ENCODE measurements at regions not wholly inside any gene's neighbourhood (a gene's known extent, or its start where the extent isn't known, plus 50 kb on each side); places are given as distances from the start of the nearest gene placed in this dataset.

DNA sequence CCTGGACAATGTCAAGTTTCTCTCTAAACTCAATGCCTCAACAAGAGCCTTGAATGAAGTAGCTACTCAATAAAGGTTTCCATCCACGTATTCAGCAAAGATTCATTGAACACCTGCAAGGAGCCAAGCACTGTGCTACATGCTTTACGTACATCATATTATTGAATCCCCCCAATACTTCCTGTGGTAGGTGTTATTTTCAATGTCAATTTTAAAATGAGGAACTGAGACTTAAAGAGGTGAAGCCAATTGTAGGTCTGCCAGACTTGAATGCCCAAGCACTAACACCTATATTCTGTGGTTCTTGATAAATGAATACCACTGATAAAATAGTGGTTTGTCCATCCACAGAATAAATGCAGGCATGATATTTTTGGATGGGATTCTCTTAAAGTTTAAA is 162.3 kb downstream of the DRD1 start:
- no peaks in the 10 kb centered on the region for H3K36me3 Mint-ChIP-seq (ENCODE audit: low read depth)
- ChIA-PET CTCF (no interaction called here), POLR2A (no interaction called here)
- no peaks in the 10 kb centered on the region for H3K4me1 Mint-ChIP-seq
- intact Hi-C loops (cut with DNase I, micrococcal nuclease): no loop called here
- H3K27ac Mint-ChIP-seq: no peak overlapping the region
- DNase-seq: no peak
- H3K27me3 Mint-ChIP-seq: peaks cover 16% of the 10 kb centered on the region
- no peak overlapping the region for H3K4me3 Mint-ChIP-seq
- no peaks in the 10 kb centered on the region for H3K9me3 Mint-ChIP-seq (ENCODE audit: low read depth)
- no peak for ATAC-seq

GRCh38 chr5:175281257-175281656 is 162.7 kb downstream of the DRD1 start:
- Mint-ChIP-seq H3K9me3 (ENCODE audit: low read depth) (no peaks in the 10 kb centered on the region), H3K4me3 (no peak overlapping the region)
- CTCF ChIA-PET: interaction anchor here (0.5 kb wide), 1 partner anchor 10 kb away, joined by 3 read pairs; no protein-coding TSS in a partner anchor

DNA sequence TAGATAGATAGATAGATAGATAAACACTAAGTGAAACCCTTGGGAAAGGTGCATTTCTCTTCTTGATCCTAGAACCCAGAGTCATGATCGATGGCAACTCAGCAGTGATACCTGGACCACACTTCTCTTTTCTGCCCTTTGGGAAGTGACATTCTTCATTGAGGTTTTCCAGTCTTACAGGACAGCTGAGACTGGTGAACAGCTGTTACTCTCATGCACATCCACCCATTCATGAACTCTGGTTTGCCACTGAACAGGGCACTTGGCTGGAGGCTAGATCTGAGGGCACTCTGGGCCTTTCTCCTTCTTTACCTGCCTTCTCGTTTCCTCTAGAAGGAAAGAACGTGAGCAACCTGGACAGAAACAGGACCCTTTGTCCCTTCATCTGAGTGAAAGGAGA is 164.5 kb downstream of the DRD1 start:
- ATAC-seq: no peak
- ChIA-PET POLR2A (no interaction called here), CTCF (no interaction called here)
- no peak for DNase-seq
- intact Hi-C loops (cut with DNase I, micrococcal nuclease): no loop called here
- Mint-ChIP-seq H3K27me3 (peaks cover 19% of the 10 kb centered on the region), H3K27ac (no peak overlapping the region), H3K9me3 (ENCODE audit: low read depth) (no peaks in the 10 kb centered on the region), H3K4me1 (no peaks in the 10 kb centered on the region), H3K4me3 (no peak overlapping the region), H3K36me3 (ENCODE audit: low read depth) (no peaks in the 10 kb centered on the region)

More at GRCh38 chr5:175281257-175281656, 162.7 kb downstream of the DRD1 start:
- intact Hi-C loops (cut with DNase I, micrococcal nuclease): no loop called here
- POLR2A ChIA-PET: no interaction called here
- Mint-ChIP-seq H3K27me3 (peaks cover 16% of the 10 kb centered on the region), H3K27ac (no peak overlapping the region), H3K4me1 (no peaks in the 10 kb centered on the region), H3K36me3 (ENCODE audit: low read depth) (no peaks in the 10 kb centered on the region)
- no peak for DNase-seq
- no peak for ATAC-seq

DNA sequence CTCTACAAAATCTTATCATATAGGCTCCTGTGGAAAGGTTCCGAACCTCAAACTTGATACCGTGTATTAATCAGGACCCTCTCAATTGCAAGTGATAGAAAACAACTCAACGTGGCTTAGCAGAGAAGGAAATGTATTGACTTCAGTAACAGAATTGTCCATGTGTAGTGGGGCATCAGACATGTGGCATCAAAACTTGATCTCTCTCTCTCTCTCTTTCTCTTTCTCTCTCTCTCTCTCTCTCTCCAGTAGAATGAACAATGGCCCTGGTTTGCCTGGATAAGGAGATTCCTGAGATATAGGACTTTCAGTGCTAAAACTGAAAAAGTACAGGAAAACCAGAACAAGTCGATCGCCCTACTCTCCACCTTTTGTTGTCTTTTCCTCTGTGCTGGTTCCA is 168.2 kb downstream of the DRD1 start:
- DNase-seq (no peak), ATAC-seq (no peak)
- peaks cover 2% of the 10 kb centered on the region for H3K9me3 Mint-ChIP-seq (ENCODE audit: low read depth)
- H3K27me3 Mint-ChIP-seq: peaks cover 13% of the 10 kb centered on the region
- POLR2A ChIA-PET: no interaction called here
- no peak overlapping the region for H3K4me3 Mint-ChIP-seq
- intact Hi-C loops (cut with DNase I, micrococcal nuclease): no loop called here
- CTCF ChIA-PET: interaction anchor here (1.2 to 1.3 kb wide), 2 partner anchors 27 to 35 kb away, joined by 3 read pairs; no protein-coding TSS in a partner anchor
- no peaks in the 10 kb centered on the region for H3K36me3 Mint-ChIP-seq (ENCODE audit: low read depth)
- H3K4me1 Mint-ChIP-seq: no peaks in the 10 kb centered on the region
- no peak overlapping the region for H3K27ac Mint-ChIP-seq

DNA sequence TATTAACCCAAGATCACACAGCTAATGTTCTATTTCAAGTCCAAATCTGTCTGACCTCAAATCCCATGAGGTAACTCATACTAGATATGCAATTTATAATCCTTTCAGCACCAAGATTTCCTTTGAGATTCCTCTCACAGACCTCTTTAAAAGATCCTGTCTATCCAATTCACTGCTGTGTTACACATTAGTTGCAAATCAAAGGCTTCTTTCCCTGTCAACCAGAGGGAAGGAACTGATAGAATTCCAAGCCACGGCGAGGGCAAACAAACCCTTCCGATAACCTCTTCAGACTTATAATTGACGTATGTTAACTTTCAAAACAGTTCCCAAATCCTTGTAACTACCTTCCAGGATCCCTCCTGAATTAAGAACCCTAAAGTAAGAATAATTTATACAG is 168.9 kb downstream of the DRD1 start:
- ChIA-PET POLR2A (no interaction called here), CTCF (interaction anchor here (1.2 to 1.3 kb wide), 2 partner anchors 27 to 34 kb away, joined by 3 read pairs; no protein-coding TSS in a partner anchor)
- peaks cover 2% of the 10 kb centered on the region for H3K9me3 Mint-ChIP-seq (ENCODE audit: low read depth)
- no peak overlapping the region for H3K4me3 Mint-ChIP-seq
- no peak overlapping the region for H3K27ac Mint-ChIP-seq
- DNase-seq (no peak), ATAC-seq (no peak)
- intact Hi-C loops (cut with DNase I, micrococcal nuclease): no loop called here
- no peaks in the 10 kb centered on the region for H3K4me1 Mint-ChIP-seq
- H3K36me3 Mint-ChIP-seq (ENCODE audit: low read depth): no peaks in the 10 kb centered on the region
- H3K27me3 Mint-ChIP-seq: peaks cover 12% of the 10 kb centered on the region

- DNase-seq (no peak), ATAC-seq (no peak)
- Mint-ChIP-seq H3K27ac (no peak overlapping the region), H3K4me3 (no peak overlapping the region), H3K36me3 (ENCODE audit: low read depth) (no peaks in the 10 kb centered on the region), H3K9me3 (ENCODE audit: low read depth) (peaks cover 2% of the 10 kb centered on the region), H3K27me3 (peaks cover 11% of the 10 kb centered on the region), H3K4me1 (no peaks in the 10 kb centered on the region)
- intact Hi-C loops (cut with DNase I, micrococcal nuclease): no loop called here
- CTCF ChIA-PET: interaction anchor here (0.5 to 1.3 kb wide), 2 partner anchors 18 to 26 kb away, joined by 3 read pairs; no protein-coding TSS in a partner anchor
- POLR2A ChIA-PET: no interaction called here
Observed at GRCh38 chr5:175274171-175274570, 169.8 kb downstream of the DRD1 start.

- no peak overlapping the region for H3K27ac Mint-ChIP-seq
- ChIA-PET CTCF (no interaction called here), POLR2A (no interaction called here)
- no peaks in the 10 kb centered on the region for H3K36me3 Mint-ChIP-seq (ENCODE audit: low read depth)
- DNase-seq (no peak), ATAC-seq (no peak)
- H3K4me3 Mint-ChIP-seq: no peak overlapping the region
- H3K27me3 Mint-ChIP-seq: peaks cover 17% of the 10 kb centered on the region
- H3K9me3 Mint-ChIP-seq (ENCODE audit: low read depth): peaks cover 2% of the 10 kb centered on the region
- no peaks in the 10 kb centered on the region for H3K4me1 Mint-ChIP-seq
- intact Hi-C loops (cut with DNase I, micrococcal nuclease): no loop called here
Observed at GRCh38 chr5:175264406-175264805, 179.6 kb downstream of the DRD1 start.

DNA sequence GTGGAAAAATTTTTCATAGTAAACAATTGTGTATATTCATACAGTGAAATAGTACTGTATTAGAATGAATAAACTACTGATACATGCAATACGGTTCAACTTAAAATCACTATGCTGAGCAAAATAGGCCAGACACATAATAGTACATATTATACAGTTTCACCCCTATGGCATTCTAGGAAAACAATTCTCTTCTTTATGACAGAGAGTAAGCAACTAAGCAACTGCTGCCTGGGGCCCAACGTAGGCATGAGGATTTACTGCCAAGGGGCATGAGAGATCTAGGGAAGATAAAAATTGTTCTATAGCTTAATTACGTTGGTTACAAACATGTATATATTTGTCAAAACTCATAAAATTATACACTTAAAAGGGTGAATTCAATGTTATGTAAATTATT is 180.2 kb downstream of the DRD1 start:
- Mint-ChIP-seq H3K27ac (no peak overlapping the region), H3K4me3 (no peak overlapping the region), H3K36me3 (ENCODE audit: low read depth) (no peaks in the 10 kb centered on the region), H3K9me3 (ENCODE audit: low read depth) (peaks cover 2% of the 10 kb centered on the region), H3K27me3 (peaks cover 17% of the 10 kb centered on the region), H3K4me1 (no peaks in the 10 kb centered on the region)
- DNase-seq: no peak
- ATAC-seq: no peak
- POLR2A ChIA-PET: no interaction called here
- intact Hi-C loops (cut with DNase I, micrococcal nuclease): no loop called here
- CTCF ChIA-PET: no interaction called here

DNA sequence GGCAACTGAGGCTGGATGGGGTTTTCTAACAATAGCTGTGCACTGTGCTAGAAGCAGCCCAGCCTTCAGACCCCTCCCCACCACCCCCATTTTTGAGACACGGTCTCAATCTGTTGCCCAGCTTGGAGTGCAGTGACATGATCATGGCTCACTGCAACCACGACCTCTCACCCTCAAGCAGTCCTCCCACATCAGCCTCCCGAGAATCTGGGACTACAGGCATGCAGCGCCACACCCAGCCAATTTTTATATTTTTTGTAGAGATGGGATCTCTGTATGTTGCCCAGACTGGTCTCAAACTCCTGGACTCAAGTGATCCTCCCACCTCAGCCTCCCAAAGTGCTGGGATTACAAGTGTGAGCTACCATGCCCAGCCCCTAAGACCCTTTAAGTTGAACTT is 182.5 kb downstream of the DRD1 start:
- H3K4me1 Mint-ChIP-seq: no peaks in the 10 kb centered on the region
- ChIA-PET POLR2A (no interaction called here), CTCF (no interaction called here)
- no peaks in the 10 kb centered on the region for H3K36me3 Mint-ChIP-seq (ENCODE audit: low read depth)
- peaks cover 17% of the 10 kb centered on the region for H3K27me3 Mint-ChIP-seq
- no peak overlapping the region for H3K4me3 Mint-ChIP-seq
- ATAC-seq: no peak
- no peak for DNase-seq
- intact Hi-C loops (cut with DNase I, micrococcal nuclease): no loop called here
- H3K27ac Mint-ChIP-seq: no peak overlapping the region
- H3K9me3 Mint-ChIP-seq (ENCODE audit: low read depth): peaks cover 2% of the 10 kb centered on the region

DNA sequence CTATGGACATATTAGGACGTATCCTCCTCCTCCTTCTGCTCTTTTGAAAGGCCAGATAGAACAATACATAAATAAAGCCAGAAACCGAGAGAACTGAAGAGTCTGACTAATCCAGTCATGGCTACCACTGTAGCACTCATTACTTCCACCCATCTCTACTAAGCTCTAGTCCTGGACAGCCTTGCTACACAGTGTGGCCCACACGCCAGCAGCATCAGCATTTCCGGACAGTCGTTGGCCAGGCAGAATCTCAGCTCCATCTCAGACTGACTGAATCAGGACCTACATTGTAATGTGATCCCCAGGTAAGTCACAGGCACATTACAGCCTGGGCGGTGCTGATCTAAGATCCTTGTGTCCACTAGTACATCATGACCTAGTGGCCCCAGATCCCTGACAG is 182.9 kb downstream of the DRD1 start:
- POLR2A ChIA-PET: no interaction called here
- no peak for ATAC-seq
- H3K9me3 Mint-ChIP-seq (ENCODE audit: low read depth): peaks cover 2% of the 10 kb centered on the region
- no peak overlapping the region for H3K27ac Mint-ChIP-seq
- intact Hi-C loops (cut with DNase I, micrococcal nuclease): no loop called here
- H3K27me3 Mint-ChIP-seq: peaks cover 17% of the 10 kb centered on the region
- no peak for DNase-seq
- H3K4me3 Mint-ChIP-seq: no peak overlapping the region
- H3K36me3 Mint-ChIP-seq (ENCODE audit: low read depth): no peaks in the 10 kb centered on the region
- CTCF ChIA-PET: no interaction called here
- H3K4me1 Mint-ChIP-seq: no peaks in the 10 kb centered on the region

GRCh38 chr5:175257847-175258194 is 186.2 kb downstream of the DRD1 start:
- Mint-ChIP-seq H3K4me3 (no peak overlapping the region), H3K9me3 (ENCODE audit: low read depth) (no peaks in the 10 kb centered on the region), H3K27me3 (peaks cover 12% of the 10 kb centered on the region), H3K4me1 (peaks cover 3% of the 10 kb centered on the region), H3K27ac (no peak overlapping the region), H3K36me3 (ENCODE audit: low read depth) (no peaks in the 10 kb centered on the region)
- intact Hi-C loops (cut with DNase I, micrococcal nuclease): no loop called here
- CTCF ChIA-PET: no interaction called here
- DNase-seq (no peak), ATAC-seq (no peak)
- POLR2A ChIA-PET: interaction anchor here (0.6 kb wide), 1 partner anchor 15 kb away, joined by 4 read pairs; no protein-coding TSS in a partner anchor

GRCh38 chr5:175257128-175257846 is 186.7 kb downstream of the DRD1 start:
- Mint-ChIP-seq H3K27me3 (peaks cover 13% of the 10 kb centered on the region), H3K9me3 (ENCODE audit: low read depth) (no peaks in the 10 kb centered on the region), H3K36me3 (ENCODE audit: low read depth) (no peaks in the 10 kb centered on the region), H3K4me3 (no peak overlapping the region), H3K27ac (no peak overlapping the region), H3K4me1 (peaks cover 3% of the 10 kb centered on the region)
- intact Hi-C loops (cut with DNase I, micrococcal nuclease): no loop called here
- POLR2A ChIA-PET: no interaction called here
- no peak for DNase-seq
- ATAC-seq: no peak
- CTCF ChIA-PET: no interaction called here
